Upper lobe of left lung (tissue), 6 donors: ENCODE measurements at regions not wholly inside any gene's neighbourhood (a gene's known extent, or its start where the extent isn't known, plus 50 kb on each side); places are given as distances from the start of the nearest gene placed in this dataset.

Source experiments
- ATAC-seq, 2 donors: fragments of 200-7000 bp; cut with Tn5 transposase; one replicate each; pipeline ENCODE4 v1.9.1; 2022; ENCODE audit warnings: mild to moderate bottlenecking in 2 of 2, moderate library complexity in 2 of 2; ENCODE audit not compliant: low FRiP score in 2 of 2
- DNase-seq, 2 donors: peaks; one replicate each; pipeline ENCODE4 v3.0.0-alpha.2; 2019 to 2020
- H3K27ac ChIP-seq, 4 donors: fragments of 200-600 bp; sonication (generic); one replicate each; pipeline ENCODE4 v1.5.1; 2016 to 2019
- H3K27me3 ChIP-seq, 4 donors: fragments of 200-600 bp; sonication (generic); one replicate each; pipeline ENCODE4 v1.5.1; 2017 to 2019
- H3K36me3 ChIP-seq, 4 donors: fragments of 200-600 bp; sonication (generic); one replicate each; pipeline ENCODE4 v1.5.1; 2016 to 2019
- H3K4me1 ChIP-seq, 4 donors: fragments of 200-600 bp; sonication (generic); one replicate each; pipeline ENCODE4 v1.5.1; 2018 to 2019
- H3K4me3 ChIP-seq, 4 donors: fragments of 200-600 bp; sonication (generic); one replicate each; pipeline ENCODE4 v1.5.1; 2017 to 2019; ENCODE audit warnings: mild to moderate bottlenecking in 2 of 4, moderate library complexity in 1 of 4
- H3K9me3 ChIP-seq, 4 donors: fragments of 200-600 bp; sonication (generic); one replicate each; pipeline ENCODE4 v1.5.1; 2018 to 2019
- CTCF ChIP-seq, 6 experiments: fragments of 450-650 bp in 4 of 6; fragments of 200-600 bp in 2 of 6; sonication (generic) in 2 of 6; IDR thresholded peaks; one replicate each; pipeline ENCODE4 v1.5.1; 2016 to 2019; ENCODE audit warnings: antibody characterized with exemption in 6 of 6
- EP300 ChIP-seq, 4 donors: sonication (generic); formaldehyde crosslinking; IDR thresholded peaks; one replicate each; pipeline ENCODE4 v1.5.1; 2017; ENCODE audit warnings: antibody characterized with exemption in 4 of 4, control low read depth in 2 of 4
- POLR2A ChIP-seq, 4 donors: fragments of 450-650 bp; IDR thresholded peaks; one replicate each; pipeline ENCODE4 v1.5.1; 2016 to 2017; ENCODE audit warnings: antibody characterized with exemption in 4 of 4, mild to moderate bottlenecking in 2 of 4
- POLR2AphosphoS5 ChIP-seq, 2 donors: sonication (generic); formaldehyde crosslinking; IDR thresholded peaks; one replicate each; pipeline ENCODE4 v1.5.1; 2017; ENCODE audit warnings: antibody characterized with exemption in 2 of 2
- WGBS, 2 donors: methylation state at CpG; one replicate each; pipeline ENCODE4 v1.1.5; 2017 to 2018; 5-methylcytosine and 5-hydroxymethylcytosine counted together
- small RNA-seq, 4 donors: library from RNA; depleted of rRNA; stranded (forward); fragments of <200 nt; gene quantifications; one replicate each; pipeline ENCODE3, GENCODE V24; 2016
- donor health status: DM: no; HTN: no; CAD: no; lungs with moderate emphysema.
- donor health status: DM: no; HTN: yes; CAD: no; lungs with severe emphysema.

- no peak overlapping the region for H3K4me3 ChIP-seq
- H3K27me3 ChIP-seq: no peaks in the 10 kb centered on the region
- 68 to 69% methylated on average over 5 of the region's 5 CpGs for WGBS, 2 donors
- no peak for DNase-seq
- peaks cover 0 to 11% (median 3%) of the 10 kb centered on the region in 4 donors for H3K4me1 ChIP-seq
- H3K27ac ChIP-seq: no peak overlapping the region
- no peaks in the 10 kb centered on the region for H3K9me3 ChIP-seq
- peak in 1 of 2 donors; percentile 35 for ATAC-seq
- no peak for TF ChIP-seq POLR2AphosphoS5 (IDR thresholded peaks at IDR 0.05)
- no peak for TF ChIP-seq POLR2A (IDR thresholded peaks at IDR 0.05)
- TF ChIP-seq EP300 (IDR thresholded peaks at IDR 0.05): no peak
- no peak for TF ChIP-seq CTCF (IDR thresholded peaks at IDR 0.05)
- no peaks in the 10 kb centered on the region for H3K36me3 ChIP-seq
Observed at GRCh38 chr5:39475881-39476842, 51.4 kb upstream of the DAB2 start.

- DNase-seq (no peak), ATAC-seq (peak in 1 of 2 donors; percentile 45)
- 79 to 88% methylated on average over 3 of the region's 3 CpGs for whole genome bisulfite sequencing, 2 donors
- no peaks in the 10 kb centered on the region for H3K27me3 ChIP-seq
- no peaks in the 10 kb centered on the region for H3K36me3 ChIP-seq
- H3K4me3 ChIP-seq: no peak overlapping the region
- H3K27ac ChIP-seq: no peak overlapping the region
- TF ChIP-seq EP300 (IDR thresholded peaks at IDR 0.05): no peak
- no peak for TF ChIP-seq POLR2A (IDR thresholded peaks at IDR 0.05)
- TF ChIP-seq CTCF (IDR thresholded peaks at IDR 0.05): no peak
- no peak for TF ChIP-seq POLR2AphosphoS5 (IDR thresholded peaks at IDR 0.05)
- no peaks in the 10 kb centered on the region for H3K9me3 ChIP-seq
- peaks cover 0 to 11% (median 3%) of the 10 kb centered on the region in 4 donors for H3K4me1 ChIP-seq
Observed at GRCh38 chr5:39475159-39475571, 50.4 kb upstream of the DAB2 start.

Small RNAs in the stretch of these regions (small RNA-seq; reads per million reads assigned to genes)
- gene RNU1-150P: 0 reads per million in 4 donors
